Epidermal melanocyte (primary cell): ENCODE measurements at regions not wholly inside any gene's neighbourhood (a gene's known extent, or its start where the extent isn't known, plus 50 kb on each side); places are given as distances from the start of the nearest gene placed in this dataset.

Experiments
- DNase-seq: peaks from one replicate; pipeline ENCODE4 v3.0.0; 2011; ENCODE audit warnings: low spot score; ENCODE audit not compliant: insufficient read length

- DNase-seq: no peak
These were observed 135.7 kb upstream of the UMPS start for GRCh38 chr3:124594581-124594980.

- DNase-seq: no peak
These were observed 133.0 kb upstream of the UMPS start for GRCh38 chr3:124597273-124597672.

GRCh38 chr3:124597979-124598378 lies 132.3 kb upstream of the UMPS start:
- DNase-seq: no peak

- DNase-seq: no peak
These were observed 131.0 kb upstream of the UMPS start for GRCh38 chr3:124599147-124599765.

GRCh38 chr3:124599779-124600693 lies 130.2 kb upstream of the UMPS start:
- no peak for DNase-seq

- no peak for DNase-seq
These were observed 129.5 kb upstream of the UMPS start for GRCh38 chr3:124600765-124601164.

- no peak for DNase-seq
These were observed 129.1 kb upstream of the UMPS start for GRCh38 chr3:124601190-124601589.

GRCh38 chr3:124602980-124603627 lies 127.1 kb upstream of the UMPS start:
- DNase-seq: no peak

GRCh38 chr3:124605781-124606579 lies 124.3 kb upstream of the UMPS start:
- no peak for DNase-seq

- no peak for DNase-seq
These were observed 123.1 kb upstream of the UMPS start for GRCh38 chr3:124607163-124607562.

GRCh38 chr3:124609402-124609801 lies 120.8 kb upstream of the UMPS start:
- no peak for DNase-seq

- no peak for DNase-seq
These were observed 120.1 kb upstream of the UMPS start for GRCh38 chr3:124610130-124610529.

GRCh38 chr3:124611520-124611919 lies 118.7 kb upstream of the UMPS start:
- no peak for DNase-seq

GRCh38 chr3:124615896-124616543 lies 114.2 kb upstream of the UMPS start:
- no peak for DNase-seq

GRCh38 chr3:124617177-124617576 lies 113.1 kb upstream of the UMPS start:
- DNase-seq: no peak

- DNase-seq: no peak
These were observed 110.2 kb upstream of the UMPS start for GRCh38 chr3:124619887-124620599.

- DNase-seq: no peak
These were observed 109.6 kb upstream of the UMPS start for GRCh38 chr3:124620600-124621063.

- DNase-seq: no peak
These were observed 108.8 kb upstream of the UMPS start for GRCh38 chr3:124621498-124621897.

GRCh38 chr3:124625074-124625473 lies 105.2 kb upstream of the UMPS start:
- no peak for DNase-seq

GRCh38 chr3:124627501-124627908 lies 102.7 kb upstream of the UMPS start:
- no peak for DNase-seq
